ENCODE measurements at regions not wholly inside any gene's neighbourhood (a gene's known extent, or its start where the extent isn't known, plus 50 kb on each side); places are given as distances from the start of the nearest gene placed in this dataset.

- ChIA-PET POLR2A (ENCODE audit: low non-redundant PET) (no interaction called here), CTCF (no interaction called here)
- no TSS peak for BruUV-seq (replicated peaks)
- Histone ChIP-seq H3K4me1 (ENCODE audit: insufficient read depth, low read length, poor library complexity, severe bottlenecking) (no peaks in the 10 kb centered on the region), H3K27me3 (replicated peaks; ENCODE audit: insufficient read depth, low read depth, low read length, poor library complexity) (peaks cover 4% of the 10 kb centered on the region), H3K27ac (ENCODE audit: low read depth, low read length, poor library complexity, severe bottlenecking) (no peak overlapping the region), H3K9me3 (ENCODE audit: low read depth, low read length, poor library complexity, severe bottlenecking) (no peaks in the 10 kb centered on the region), H3K36me3 (ENCODE audit: insufficient read depth, low read length, poor library complexity, severe bottlenecking) (no peaks in the 10 kb centered on the region), H3K4me3 (ENCODE audit: low read depth, low read length, poor library complexity, severe bottlenecking) (no peak overlapping the region)
- DNase-seq (ENCODE audit: low spot score): no peak
- TF ChIP-seq EZH2 (IDR thresholded peaks at IDR 0.05; ENCODE audit: borderline replicate concordance, low read depth, low read length, poor library complexity, severe bottlenecking) (no peak), CTCF (conservative IDR thresholded peaks at IDR 0.05; ENCODE audit: low read depth, low read length) (no peak)
- intact Hi-C loops (cut with micrococcal nuclease; ENCODE audit: unreplicated experiment): no loop called here
Observed at GRCh38 chr1:14323568-14324247, 274.8 kb upstream of the KAZN start.

GRCh38 chr1:14324248-14324630, 274.2 kb upstream of the KAZN start:
- CTCF ChIA-PET: no interaction called here
- Histone ChIP-seq H3K27me3 (replicated peaks; ENCODE audit: insufficient read depth, low read depth, low read length, poor library complexity) (peaks cover 4% of the 10 kb centered on the region), H3K27ac (ENCODE audit: low read depth, low read length, poor library complexity, severe bottlenecking) (no peak overlapping the region), H3K4me3 (ENCODE audit: low read depth, low read length, poor library complexity, severe bottlenecking) (no peak overlapping the region), H3K9me3 (ENCODE audit: low read depth, low read length, poor library complexity, severe bottlenecking) (no peaks in the 10 kb centered on the region), H3K36me3 (ENCODE audit: insufficient read depth, low read length, poor library complexity, severe bottlenecking) (no peaks in the 10 kb centered on the region), H3K4me1 (ENCODE audit: insufficient read depth, low read length, poor library complexity, severe bottlenecking) (no peaks in the 10 kb centered on the region)
- intact Hi-C loops (cut with micrococcal nuclease; ENCODE audit: unreplicated experiment): no loop called here
- TF ChIP-seq CTCF (conservative IDR thresholded peaks at IDR 0.05; ENCODE audit: low read depth, low read length) (no peak), EZH2 (IDR thresholded peaks at IDR 0.05; ENCODE audit: borderline replicate concordance, low read depth, low read length, poor library complexity, severe bottlenecking) (no peak)
- DNase-seq (ENCODE audit: low spot score): no peak
- POLR2A ChIA-PET (ENCODE audit: low non-redundant PET): no interaction called here
- BruUV-seq (replicated peaks): no TSS peak

- H3K27me3 ChIP-seq (replicated peaks; ENCODE audit: insufficient read depth, low read depth, low read length, poor library complexity): no peaks in the 10 kb centered on the region
- CTCF ChIA-PET: no interaction called here
Observed at GRCh38 chr1:14326857-14327256, 271.6 kb upstream of the KAZN start.

More at GRCh38 chr1:14326857-14327256, 271.6 kb upstream of the KAZN start:
- TF ChIP-seq EZH2 (IDR thresholded peaks at IDR 0.05; ENCODE audit: borderline replicate concordance, low read depth, low read length, poor library complexity, severe bottlenecking) (no peak), CTCF (conservative IDR thresholded peaks at IDR 0.05; ENCODE audit: low read depth, low read length) (no peak)
- POLR2A ChIA-PET (ENCODE audit: low non-redundant PET): no interaction called here
- H3K4me1 ChIP-seq (ENCODE audit: insufficient read depth, low read length, poor library complexity, severe bottlenecking): no peaks in the 10 kb centered on the region
- BruUV-seq (replicated peaks): no TSS peak
- intact Hi-C loops (cut with micrococcal nuclease; ENCODE audit: unreplicated experiment): no loop called here
- H3K9me3 ChIP-seq (ENCODE audit: low read depth, low read length, poor library complexity, severe bottlenecking): no peaks in the 10 kb centered on the region
- no peak overlapping the region for H3K27ac ChIP-seq (ENCODE audit: low read depth, low read length, poor library complexity, severe bottlenecking)
- no peaks in the 10 kb centered on the region for H3K36me3 ChIP-seq (ENCODE audit: insufficient read depth, low read length, poor library complexity, severe bottlenecking)
- no peak for DNase-seq (ENCODE audit: low spot score)
- H3K4me3 ChIP-seq (ENCODE audit: low read depth, low read length, poor library complexity, severe bottlenecking): no peak overlapping the region

Data from A673 (cell line).